ENCODE measurements at regions not wholly inside any gene's neighbourhood (a gene's known extent, or its start where the extent isn't known, plus 50 kb on each side); places are given as distances from the start of the nearest gene placed in this dataset.

- TF ChIP-seq ZNF565 (CRISPR knock-in tag; conservative IDR thresholded peaks at IDR 0.05; ENCODE audit: low read depth): no peak
- TF ChIP-seq ISL1 (CRISPR knock-in tag; IDR thresholded peaks at IDR 0.05): no peak
- TF ChIP-seq TCF4 (CRISPR knock-in tag; IDR thresholded peaks at IDR 0.05; ENCODE audit: borderline replicate concordance): no peak
- TF ChIP-seq POU6F1 (CRISPR knock-in tag; IDR thresholded peaks at IDR 0.05; ENCODE audit: borderline replicate concordance, low read depth): no peak
- no peak for TF ChIP-seq BACH2 (CRISPR knock-in tag; IDR thresholded peaks at IDR 0.05; ENCODE audit: borderline replicate concordance)
- no peak for TF ChIP-seq OSR1 (CRISPR knock-in tag; IDR thresholded peaks at IDR 0.05)
- TF ChIP-seq ZNF70 (CRISPR knock-in tag; IDR thresholded peaks at IDR 0.05): no peak
- no peak for TF ChIP-seq TOX (CRISPR knock-in tag; IDR thresholded peaks at IDR 0.05; ENCODE audit: borderline replicate concordance)
- TF ChIP-seq TSHZ2 (CRISPR knock-in tag; IDR thresholded peaks at IDR 0.05): no peak
- no peak for TF ChIP-seq PATZ1 (CRISPR knock-in tag; IDR thresholded peaks at IDR 0.05; ENCODE audit: borderline replicate concordance)
- TF ChIP-seq PPARA (CRISPR knock-in tag; IDR thresholded peaks at IDR 0.05; ENCODE audit: borderline replicate concordance): no peak
- TF ChIP-seq ZFP3 (CRISPR knock-in tag; IDR thresholded peaks at IDR 0.05): no peak
- no peak for TF ChIP-seq ARNTL (CRISPR knock-in tag; IDR thresholded peaks at IDR 0.05; ENCODE audit: borderline replicate concordance, low read depth)
- ATAC-seq: peak; percentile 84
These were observed 450.4 kb downstream of the MFSD1 start for GRCh38 chr3:159252274-159252673.

- peak; percentile 85 for ATAC-seq
These were observed 451.0 kb downstream of the MFSD1 start for GRCh38 chr3:159252772-159253384.

GRCh38 chr3:159253860-159254259 lies 452.0 kb downstream of the MFSD1 start:
- no peak for ATAC-seq
- TF ChIP-seq TCF4 (CRISPR knock-in tag; IDR thresholded peaks at IDR 0.05; ENCODE audit: borderline replicate concordance) (no peak), ARNTL (CRISPR knock-in tag; IDR thresholded peaks at IDR 0.05; ENCODE audit: borderline replicate concordance, low read depth) (no peak), ZNF8 (CRISPR knock-in tag; IDR thresholded peaks at IDR 0.05) (no peak), CSDC2 (CRISPR knock-in tag; IDR thresholded peaks at IDR 0.05) (no peak), RARB (CRISPR knock-in tag; IDR thresholded peaks at IDR 0.05) (no peak)

More at GRCh38 chr3:159252772-159253384, 451.0 kb downstream of the MFSD1 start:
- TF ChIP-seq CSDC2 (CRISPR knock-in tag; IDR thresholded peaks at IDR 0.05) (no peak), ZNF565 (CRISPR knock-in tag; conservative IDR thresholded peaks at IDR 0.05; ENCODE audit: low read depth) (no peak), GLIS3 (CRISPR knock-in tag; IDR thresholded peaks at IDR 0.05) (no peak), ZC3H10 (CRISPR knock-in tag; IDR thresholded peaks at IDR 0.05) (no peak), ZFP30 (CRISPR knock-in tag; IDR thresholded peaks at IDR 0.05) (no peak), TCF4 (CRISPR knock-in tag; IDR thresholded peaks at IDR 0.05; ENCODE audit: borderline replicate concordance) (no peak)

GRCh38 chr3:159257954-159258353 lies 456.1 kb downstream of the MFSD1 start:
- ATAC-seq: no peak
- TF ChIP-seq SNAI2 (CRISPR knock-in tag; IDR thresholded peaks at IDR 0.05) (no peak), RARB (CRISPR knock-in tag; IDR thresholded peaks at IDR 0.05) (no peak), ZC3H10 (CRISPR knock-in tag; IDR thresholded peaks at IDR 0.05) (no peak), ESRRG (CRISPR knock-in tag; IDR thresholded peaks at IDR 0.05) (no peak), GLIS3 (CRISPR knock-in tag; IDR thresholded peaks at IDR 0.05) (no peak), ZNF70 (CRISPR knock-in tag; IDR thresholded peaks at IDR 0.05) (no peak), BACH2 (CRISPR knock-in tag; IDR thresholded peaks at IDR 0.05; ENCODE audit: borderline replicate concordance) (no peak), CSDC2 (CRISPR knock-in tag; IDR thresholded peaks at IDR 0.05) (no peak), ISL1 (CRISPR knock-in tag; IDR thresholded peaks at IDR 0.05) (no peak), OSR1 (CRISPR knock-in tag; IDR thresholded peaks at IDR 0.05) (no peak), CSRNP3 (CRISPR knock-in tag; IDR thresholded peaks at IDR 0.05) (no peak), TCF4 (CRISPR knock-in tag; IDR thresholded peaks at IDR 0.05; ENCODE audit: borderline replicate concordance) (no peak)

Data from SK-N-SH treated with all-trans-retinoic acid at 6 μM for 48 hours (cell line).